Activated CD4-positive, alpha-beta memory T cell treated with anti-CD3 and anti-CD28 coated beads, Interleukin-2, amount 10 ng/mL, durations not matched to agents 7 days and 5 days (primary cell): ENCODE measurements at regions not wholly inside any gene's neighbourhood (a gene's known extent, or its start where the extent isn't known, plus 50 kb on each side); places are given as distances from the start of the nearest gene placed in this dataset.
"Not testable (repeated sequence)": the region's sequence is repeated elsewhere in the genome, so short reads cannot be mapped to it uniquely, and the experiment has no call there.

ENCODE experiments used
- CTCF ChIA-PET: fragments of 350-600 bp; sonication (Branson Sonifier 250); formaldehyde crosslinking; loops from one replicate; lab custom pipeline; 2021; ENCODE audit warnings: antibody characterized with exemption, inconsistent platforms; lab: Charles Lee
- POLR2A ChIA-PET: fragments of 350-600 bp; sonication (Branson Sonifier 250); formaldehyde crosslinking; loops from one replicate; lab custom pipeline; 2021; ENCODE audit warnings: antibody characterized with exemption; lab: Charles Lee
- DNase-seq: peaks from one replicate; pipeline ENCODE4 v3.0.0-alpha.2; 2020
- H3K27ac Mint-ChIP-seq: one replicate; pipeline ENCODE4 v1.8.0; 2021; ENCODE audit warnings: mild to moderate bottlenecking, mixed read lengths
- H3K27me3 Mint-ChIP-seq: one replicate; pipeline ENCODE4 v1.8.0; 2021; ENCODE audit warnings: mixed read lengths
- H3K36me3 Mint-ChIP-seq: one replicate; pipeline ENCODE4 v1.8.0; 2021; ENCODE audit warnings: low read depth, mixed read lengths
- H3K4me1 Mint-ChIP-seq: one replicate; pipeline ENCODE4 v1.8.0; 2021; ENCODE audit warnings: mixed read lengths
- H3K4me3 Mint-ChIP-seq: one replicate; pipeline ENCODE4 v1.8.0; 2021; ENCODE audit warnings: mild to moderate bottlenecking, mixed read lengths
- H3K9me3 Mint-ChIP-seq: one replicate; pipeline ENCODE4 v1.8.0; 2021; ENCODE audit warnings: mixed read lengths

GRCh38 chr15:22714358-22715132, 71.9 kb upstream of the NIPA1 start:
- not testable (repeated sequence) for H3K9me3 Mint-ChIP-seq, H3K36me3 Mint-ChIP-seq

GRCh38 chr15:22715133-22715845, 71.2 kb upstream of the NIPA1 start:
- DNase-seq, H3K9me3 Mint-ChIP-seq, H3K36me3 Mint-ChIP-seq, H3K27ac Mint-ChIP-seq, H3K4me3 Mint-ChIP-seq, CTCF ChIA-PET, H3K4me1 Mint-ChIP-seq, POLR2A ChIA-PET: not testable (repeated sequence)
- H3K27me3 Mint-ChIP-seq: peaks cover 39% of the 10 kb centered on the region

More at GRCh38 chr15:22714358-22715132, 71.9 kb upstream of the NIPA1 start:
- H3K4me3 Mint-ChIP-seq, CTCF ChIA-PET, H3K4me1 Mint-ChIP-seq, H3K27ac Mint-ChIP-seq, POLR2A ChIA-PET, DNase-seq: not testable (repeated sequence)
- H3K27me3 Mint-ChIP-seq: peaks cover 37% of the 10 kb centered on the region

GRCh38 chr15:22719980-22720379, 66.5 kb upstream of the NIPA1 start:
- POLR2A ChIA-PET, H3K4me3 Mint-ChIP-seq, H3K36me3 Mint-ChIP-seq, H3K9me3 Mint-ChIP-seq, DNase-seq, CTCF ChIA-PET, H3K27ac Mint-ChIP-seq, H3K4me1 Mint-ChIP-seq: not testable (repeated sequence)
- peaks cover 34% of the 10 kb centered on the region for H3K27me3 Mint-ChIP-seq

GRCh38 chr15:22726104-22726503, 60.3 kb upstream of the NIPA1 start:
- CTCF ChIA-PET, POLR2A ChIA-PET, DNase-seq: not testable (repeated sequence)

GRCh38 chr15:22735067-22735466, 51.4 kb upstream of the NIPA1 start:
- CTCF ChIA-PET: not testable (repeated sequence)
- peaks cover 30% of the 10 kb centered on the region for H3K27me3 Mint-ChIP-seq

More at GRCh38 chr15:22726104-22726503, 60.3 kb upstream of the NIPA1 start:
- not testable (repeated sequence) for H3K4me3 Mint-ChIP-seq, H3K27ac Mint-ChIP-seq, H3K36me3 Mint-ChIP-seq, H3K9me3 Mint-ChIP-seq, H3K4me1 Mint-ChIP-seq
- peaks cover 24% of the 10 kb centered on the region for H3K27me3 Mint-ChIP-seq

GRCh38 chr15:22735781-22736180, 50.7 kb upstream of the NIPA1 start:
- ChIA-PET POLR2A (no interaction called here), CTCF (no interaction called here)
- DNase-seq: no peak
- Mint-ChIP-seq H3K4me3 (no peak overlapping the region), H3K27me3 (peaks cover 33% of the 10 kb centered on the region), H3K9me3 (no peaks in the 10 kb centered on the region), H3K36me3 (no peaks in the 10 kb centered on the region), H3K4me1 (peaks cover 13% of the 10 kb centered on the region), H3K27ac (no peak overlapping the region)

More at GRCh38 chr15:22735067-22735466, 51.4 kb upstream of the NIPA1 start:
- DNase-seq, H3K27ac Mint-ChIP-seq, H3K36me3 Mint-ChIP-seq, H3K9me3 Mint-ChIP-seq, POLR2A ChIA-PET, H3K4me3 Mint-ChIP-seq: not testable (repeated sequence)
- peaks cover 10% of the 10 kb centered on the region for H3K4me1 Mint-ChIP-seq

GRCh38 chr15:22736200-22736599, 50.2 kb upstream of the NIPA1 start:
- H3K4me3 Mint-ChIP-seq, DNase-seq, POLR2A ChIA-PET: not testable (repeated sequence)

More at GRCh38 chr15:22736200-22736599, 50.2 kb upstream of the NIPA1 start:
- H3K27ac Mint-ChIP-seq, H3K36me3 Mint-ChIP-seq, H3K9me3 Mint-ChIP-seq, CTCF ChIA-PET: not testable (repeated sequence)
- Mint-ChIP-seq H3K27me3 (peaks cover 34% of the 10 kb centered on the region), H3K4me1 (peaks cover 13% of the 10 kb centered on the region)
